GM12878 (cell line): ENCODE measurements at regions not wholly inside any gene's neighbourhood (a gene's known extent, or its start where the extent isn't known, plus 50 kb on each side); places are given as distances from the start of the nearest gene placed in this dataset.

Source experiments
- BCLAF1 ChIP-seq: fragments of 450-650 bp; IDR thresholded peaks from 2 replicates; pipeline ENCODE4 v1.6.1; 2017; ENCODE audit warnings: antibody characterized with exemption, mild to moderate bottlenecking, moderate library complexity
- KDM1A ChIP-seq: fragments of 200-600 bp; sonication (generic); IDR thresholded peaks from 2 replicates; pipeline ENCODE4 v1.6.1; 2016; ENCODE audit warnings: borderline replicate concordance
- TF ChIP-seq, protein P1 (sequence below): IDR thresholded peaks from 2 replicates; pipeline ENCODE4 v1.6.1; 2012; ENCODE audit warnings: mild to moderate bottlenecking, low read depth, low read length
- TF ChIP-seq, protein P2 (sequence below): fragments of 450-650 bp; IDR thresholded peaks from 2 replicates; pipeline ENCODE4 v1.6.1; 2016; ENCODE audit warnings: mild to moderate bottlenecking, moderate library complexity, borderline replicate concordance

DNA sequence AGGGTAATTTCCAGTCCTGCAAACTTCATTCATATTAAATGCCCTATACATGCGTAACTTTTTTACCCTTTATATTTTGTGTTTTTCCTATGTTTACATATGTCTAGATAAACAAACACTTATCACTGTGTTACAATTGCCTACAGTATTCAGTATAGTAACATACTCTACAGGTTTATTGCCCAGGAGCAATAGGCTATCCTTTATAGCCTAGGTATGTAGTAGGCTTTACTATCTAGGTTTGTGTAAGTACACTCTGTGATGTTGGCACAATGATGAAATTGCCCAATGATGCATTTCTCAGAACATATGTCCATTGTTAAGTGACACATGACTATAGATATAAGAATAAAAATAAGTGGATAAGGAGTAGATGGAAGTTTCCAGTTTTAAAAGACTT lies 345.5 kb upstream of the C1orf87 start (continued):
- TF ChIP-seq BCLAF1 (no peak), KDM1A (no peak)
- TF ChIP-seq, protein P1, sequence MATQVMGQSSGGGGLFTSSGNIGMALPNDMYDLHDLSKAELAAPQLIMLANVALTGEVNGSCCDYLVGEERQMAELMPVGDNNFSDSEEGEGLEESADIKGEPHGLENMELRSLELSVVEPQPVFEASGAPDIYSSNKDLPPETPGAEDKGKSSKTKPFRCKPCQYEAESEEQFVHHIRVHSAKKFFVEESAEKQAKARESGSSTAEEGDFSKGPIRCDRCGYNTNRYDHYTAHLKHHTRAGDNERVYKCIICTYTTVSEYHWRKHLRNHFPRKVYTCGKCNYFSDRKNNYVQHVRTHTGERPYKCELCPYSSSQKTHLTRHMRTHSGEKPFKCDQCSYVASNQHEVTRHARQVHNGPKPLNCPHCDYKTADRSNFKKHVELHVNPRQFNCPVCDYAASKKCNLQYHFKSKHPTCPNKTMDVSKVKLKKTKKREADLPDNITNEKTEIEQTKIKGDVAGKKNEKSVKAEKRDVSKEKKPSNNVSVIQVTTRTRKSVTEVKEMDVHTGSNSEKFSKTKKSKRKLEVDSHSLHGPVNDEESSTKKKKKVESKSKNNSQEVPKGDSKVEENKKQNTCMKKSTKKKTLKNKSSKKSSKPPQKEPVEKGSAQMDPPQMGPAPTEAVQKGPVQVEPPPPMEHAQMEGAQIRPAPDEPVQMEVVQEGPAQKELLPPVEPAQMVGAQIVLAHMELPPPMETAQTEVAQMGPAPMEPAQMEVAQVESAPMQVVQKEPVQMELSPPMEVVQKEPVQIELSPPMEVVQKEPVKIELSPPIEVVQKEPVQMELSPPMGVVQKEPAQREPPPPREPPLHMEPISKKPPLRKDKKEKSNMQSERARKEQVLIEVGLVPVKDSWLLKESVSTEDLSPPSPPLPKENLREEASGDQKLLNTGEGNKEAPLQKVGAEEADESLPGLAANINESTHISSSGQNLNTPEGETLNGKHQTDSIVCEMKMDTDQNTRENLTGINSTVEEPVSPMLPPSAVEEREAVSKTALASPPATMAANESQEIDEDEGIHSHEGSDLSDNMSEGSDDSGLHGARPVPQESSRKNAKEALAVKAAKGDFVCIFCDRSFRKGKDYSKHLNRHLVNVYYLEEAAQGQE, result no peak
- TF ChIP-seq, protein P2, sequence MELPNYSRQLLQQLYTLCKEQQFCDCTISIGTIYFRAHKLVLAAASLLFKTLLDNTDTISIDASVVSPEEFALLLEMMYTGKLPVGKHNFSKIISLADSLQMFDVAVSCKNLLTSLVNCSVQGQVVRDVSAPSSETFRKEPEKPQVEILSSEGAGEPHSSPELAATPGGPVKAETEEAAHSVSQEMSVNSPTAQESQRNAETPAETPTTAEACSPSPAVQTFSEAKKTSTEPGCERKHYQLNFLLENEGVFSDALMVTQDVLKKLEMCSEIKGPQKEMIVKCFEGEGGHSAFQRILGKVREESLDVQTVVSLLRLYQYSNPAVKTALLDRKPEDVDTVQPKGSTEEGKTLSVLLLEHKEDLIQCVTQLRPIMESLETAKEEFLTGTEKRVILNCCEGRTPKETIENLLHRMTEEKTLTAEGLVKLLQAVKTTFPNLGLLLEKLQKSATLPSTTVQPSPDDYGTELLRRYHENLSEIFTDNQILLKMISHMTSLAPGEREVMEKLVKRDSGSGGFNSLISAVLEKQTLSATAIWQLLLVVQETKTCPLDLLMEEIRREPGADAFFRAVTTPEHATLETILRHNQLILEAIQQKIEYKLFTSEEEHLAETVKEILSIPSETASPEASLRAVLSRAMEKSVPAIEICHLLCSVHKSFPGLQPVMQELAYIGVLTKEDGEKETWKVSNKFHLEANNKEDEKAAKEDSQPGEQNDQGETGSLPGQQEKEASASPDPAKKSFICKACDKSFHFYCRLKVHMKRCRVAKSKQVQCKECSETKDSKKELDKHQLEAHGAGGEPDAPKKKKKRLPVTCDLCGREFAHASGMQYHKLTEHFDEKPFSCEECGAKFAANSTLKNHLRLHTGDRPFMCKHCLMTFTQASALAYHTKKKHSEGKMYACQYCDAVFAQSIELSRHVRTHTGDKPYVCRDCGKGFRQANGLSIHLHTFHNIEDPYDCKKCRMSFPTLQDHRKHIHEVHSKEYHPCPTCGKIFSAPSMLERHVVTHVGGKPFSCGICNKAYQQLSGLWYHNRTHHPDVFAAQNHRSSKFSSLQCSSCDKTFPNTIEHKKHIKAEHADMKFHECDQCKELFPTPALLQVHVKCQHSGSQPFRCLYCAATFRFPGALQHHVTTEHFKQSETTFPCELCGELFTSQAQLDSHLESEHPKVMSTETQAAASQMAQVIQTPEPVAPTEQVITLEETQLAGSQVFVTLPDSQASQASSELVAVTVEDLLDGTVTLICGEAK, result no peak
